ENCODE measurements at regions not wholly inside any gene's neighbourhood (a gene's known extent, or its start where the extent isn't known, plus 50 kb on each side); places are given as distances from the start of the nearest gene placed in this dataset.
"Not testable (repeated sequence)": the region's sequence is repeated elsewhere in the genome, so short reads cannot be mapped to it uniquely, and the experiment has no call there.

GRCh38 chr13:86858216-86858615 is 813.0 kb upstream of the SLITRK5 start:
- no peak for DNase-seq (ENCODE audit: low spot score)

GRCh38 chr13:86862137-86862536 is 809.0 kb upstream of the SLITRK5 start:
- no peak for DNase-seq (ENCODE audit: low spot score)

GRCh38 chr13:86864376-86864775 is 806.8 kb upstream of the SLITRK5 start:
- DNase-seq (ENCODE audit: low spot score) = no peak

- DNase-seq (ENCODE audit: low spot score) = no peak
These were observed 800.7 kb upstream of the SLITRK5 start for GRCh38 chr13:86870444-86870843.

GRCh38 chr13:86877441-86877840 is 793.7 kb upstream of the SLITRK5 start:
- no peak for DNase-seq (ENCODE audit: low spot score)

- DNase-seq (ENCODE audit: low spot score) = no peak
These were observed 792.4 kb upstream of the SLITRK5 start for GRCh38 chr13:86878781-86879180.

- no peak for DNase-seq (ENCODE audit: low spot score)
These were observed 789.8 kb upstream of the SLITRK5 start for GRCh38 chr13:86881390-86881789.

GRCh38 chr13:86882107-86882506 is 789.1 kb upstream of the SLITRK5 start:
- DNase-seq (ENCODE audit: low spot score) = no peak

- DNase-seq (ENCODE audit: low spot score) = no peak
These were observed 788.3 kb upstream of the SLITRK5 start for GRCh38 chr13:86882835-86883234.

- no peak for DNase-seq (ENCODE audit: low spot score)
These were observed 778.8 kb upstream of the SLITRK5 start for GRCh38 chr13:86892330-86892729.

GRCh38 chr13:86900906-86901305 is 770.3 kb upstream of the SLITRK5 start:
- no peak for DNase-seq (ENCODE audit: low spot score)

- DNase-seq (ENCODE audit: low spot score) = no peak
These were observed 764.9 kb upstream of the SLITRK5 start for GRCh38 chr13:86906127-86906874.

- no peak for DNase-seq (ENCODE audit: low spot score)
These were observed 764.0 kb upstream of the SLITRK5 start for GRCh38 chr13:86907156-86907555.

- DNase-seq (ENCODE audit: low spot score) = no peak
These were observed 761.9 kb upstream of the SLITRK5 start for GRCh38 chr13:86909318-86909717.

- DNase-seq (ENCODE audit: low spot score) = no peak
These were observed 756.4 kb upstream of the SLITRK5 start for GRCh38 chr13:86914757-86915156.

GRCh38 chr13:86917438-86917837 is 753.7 kb upstream of the SLITRK5 start:
- DNase-seq (ENCODE audit: low spot score) = not testable (repeated sequence)

GRCh38 chr13:86918682-86919081 is 752.5 kb upstream of the SLITRK5 start:
- no peak for DNase-seq (ENCODE audit: low spot score)

GRCh38 chr13:86920961-86921360 is 750.2 kb upstream of the SLITRK5 start:
- DNase-seq (ENCODE audit: low spot score) = no peak

- DNase-seq (ENCODE audit: low spot score) = no peak
These were observed 748.2 kb upstream of the SLITRK5 start for GRCh38 chr13:86922936-86923335.

- DNase-seq (ENCODE audit: low spot score) = not testable (repeated sequence)
These were observed 744.3 kb upstream of the SLITRK5 start for GRCh38 chr13:86926916-86927315.

- DNase-seq (ENCODE audit: low spot score) = peak; percentile 53
These were observed 738.3 kb upstream of the SLITRK5 start for GRCh38 chr13:86932776-86933334.

- DNase-seq (ENCODE audit: low spot score) = no peak
These were observed 737.5 kb upstream of the SLITRK5 start for GRCh38 chr13:86933676-86934075.

GRCh38 chr13:86937316-86937715 is 733.9 kb upstream of the SLITRK5 start:
- no peak for DNase-seq (ENCODE audit: low spot score)

- DNase-seq (ENCODE audit: low spot score) = no peak
These were observed 725.6 kb upstream of the SLITRK5 start for GRCh38 chr13:86945584-86945983.
